Activated T-helper 17 cell treated with anti-CD3 and anti-CD28 coated beads, Interleukin-2, amount 50 U/mL, for 72 hours (primary cell): ENCODE measurements at regions not wholly inside any gene's neighbourhood (a gene's known extent, or its start where the extent isn't known, plus 50 kb on each side); places are given as distances from the start of the nearest gene placed in this dataset.

ENCODE experiments used
- ATAC-seq: fragments of 150-1000 bp; cut with Tn5 transposase; replicated peaks from 2 replicates; pipeline ENCODE4 v1.10.0; 2021; ENCODE audit warnings: mild to moderate bottlenecking, moderate library complexity
- H3K27ac Mint-ChIP-seq: one replicate; pipeline ENCODE4 v1.8.0; 2022; ENCODE audit warnings: mixed read lengths
- H3K27me3 Mint-ChIP-seq: one replicate; pipeline ENCODE4 v1.8.0; 2022; ENCODE audit warnings: mixed read lengths
- H3K36me3 Mint-ChIP-seq: one replicate; pipeline ENCODE4 v1.8.0; 2022; ENCODE audit warnings: low read depth, mild to moderate bottlenecking, mixed read lengths
- H3K4me1 Mint-ChIP-seq: one replicate; pipeline ENCODE4 v1.8.0; 2022; ENCODE audit warnings: mixed read lengths
- H3K4me3 Mint-ChIP-seq: one replicate; pipeline ENCODE4 v1.8.0; 2022; ENCODE audit warnings: mild to moderate bottlenecking, mixed read lengths
- H3K9me3 Mint-ChIP-seq: one replicate; pipeline ENCODE4 v1.8.0; 2022; ENCODE audit warnings: mixed read lengths

DNA sequence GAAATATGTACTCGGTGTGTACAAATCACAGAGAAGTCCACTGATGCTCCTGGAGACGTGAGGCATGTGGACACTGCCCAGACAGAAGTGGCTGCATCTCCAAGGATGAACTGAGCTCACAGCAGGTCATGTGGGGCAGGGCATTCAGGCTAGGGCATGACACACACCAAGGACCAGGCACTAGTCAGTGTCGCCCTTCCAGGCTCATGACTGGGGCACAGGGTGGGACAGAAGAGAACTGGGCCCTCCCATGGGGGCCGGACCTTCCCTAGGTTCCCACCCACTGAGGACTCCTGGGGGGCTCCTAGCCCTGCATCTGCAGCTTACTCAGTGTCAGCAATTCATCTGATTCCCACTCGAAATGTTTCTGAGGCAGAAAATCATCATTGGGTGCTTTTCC is 256.8 kb upstream of the IRX4 start:
- H3K27ac Mint-ChIP-seq = no peak overlapping the region
- H3K36me3 Mint-ChIP-seq = no peaks in the 10 kb centered on the region
- H3K4me1 Mint-ChIP-seq = peaks cover 4% of the 10 kb centered on the region
- no peak for ATAC-seq
- H3K4me3 Mint-ChIP-seq = no peak overlapping the region
- peaks cover 9% of the 10 kb centered on the region for H3K27me3 Mint-ChIP-seq
- peaks cover 3% of the 10 kb centered on the region for H3K9me3 Mint-ChIP-seq

DNA sequence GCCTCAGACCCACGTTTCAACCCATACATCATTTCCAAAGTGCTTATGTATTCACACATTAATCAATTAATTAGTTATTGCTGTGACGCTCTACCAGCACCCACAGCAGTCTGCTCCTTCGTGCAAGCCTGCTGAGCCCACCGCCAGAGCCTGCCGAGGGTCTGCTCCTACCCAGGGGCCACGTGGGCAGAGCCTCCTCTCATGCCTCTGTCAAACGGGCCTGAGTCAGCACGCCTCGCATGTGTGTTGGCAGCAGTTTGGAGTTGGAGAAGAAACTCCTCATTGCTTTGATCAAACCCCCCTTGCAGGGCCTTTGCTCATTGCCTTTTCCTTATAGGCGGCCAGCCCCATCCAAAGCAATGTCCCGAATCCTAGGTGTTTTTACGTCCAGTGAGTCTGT is 256.2 kb upstream of the IRX4 start:
- no peak for ATAC-seq
- Mint-ChIP-seq H3K36me3 (no peaks in the 10 kb centered on the region), H3K9me3 (peaks cover 3% of the 10 kb centered on the region), H3K4me1 (peaks cover 4% of the 10 kb centered on the region), H3K27me3 (peaks cover 9% of the 10 kb centered on the region), H3K27ac (no peak overlapping the region), H3K4me3 (no peak overlapping the region)

DNA sequence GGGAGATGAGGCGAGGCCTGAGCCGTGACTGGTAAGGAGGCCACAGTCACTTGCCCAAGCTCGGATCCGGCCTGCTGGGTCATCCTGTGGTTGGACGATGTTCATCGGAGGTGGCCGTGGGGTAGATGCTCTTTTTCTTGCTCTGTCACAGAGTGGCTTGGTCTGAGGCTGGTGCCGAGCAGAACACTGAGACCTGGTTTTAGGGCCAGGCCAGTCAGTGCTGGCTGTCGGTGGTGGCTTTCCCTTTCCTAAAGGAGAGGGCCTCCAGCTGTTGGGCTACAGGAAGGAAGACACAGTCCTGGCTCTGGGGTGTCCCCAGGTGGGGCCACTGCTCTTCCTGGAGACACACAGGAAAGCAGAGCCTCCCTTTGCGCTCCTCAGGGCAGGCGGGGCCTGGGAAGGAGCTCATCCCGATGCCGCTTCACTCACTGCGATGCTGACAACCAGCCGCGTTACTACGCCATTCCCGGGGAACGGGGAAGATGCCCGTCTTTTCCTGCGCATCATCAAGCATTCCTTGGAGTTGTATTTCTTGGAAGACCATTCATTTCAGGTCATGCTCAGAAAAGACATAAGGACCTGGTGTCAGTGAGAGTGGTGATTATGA is 254.8 kb upstream of the IRX4 start:
- ATAC-seq = no peak
- Mint-ChIP-seq H3K27me3 (peaks cover 14% of the 10 kb centered on the region), H3K9me3 (peaks cover 3% of the 10 kb centered on the region)

DNA sequence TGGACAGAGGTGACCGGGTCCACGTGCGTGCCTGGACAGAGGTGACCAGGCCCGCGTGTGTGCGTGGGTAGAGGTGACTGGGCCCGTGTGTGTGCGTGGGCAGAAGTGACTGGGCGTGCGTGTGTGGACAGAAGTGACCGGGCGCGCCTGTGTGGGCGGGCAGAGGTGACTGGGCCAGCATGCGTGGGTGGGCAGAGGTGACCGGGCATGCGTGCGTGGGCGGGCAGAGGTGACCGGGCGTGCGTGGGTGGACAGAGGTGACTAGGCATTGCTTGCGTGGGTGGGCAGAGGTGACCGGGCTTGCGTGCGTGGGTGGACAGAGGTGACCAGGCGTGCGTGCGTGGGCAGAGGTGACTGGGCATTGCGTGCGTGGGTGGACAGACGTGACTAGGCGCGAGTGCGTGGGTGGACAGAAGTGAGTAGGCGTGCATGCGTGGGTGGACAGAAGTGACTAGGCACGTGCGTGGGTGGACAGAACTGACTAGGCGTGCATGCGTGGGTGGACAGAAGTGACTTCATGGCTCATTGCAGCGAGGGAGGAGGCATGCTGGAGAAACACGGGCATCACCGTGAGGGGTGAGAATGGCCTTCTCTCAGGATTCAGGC is 254.1 kb upstream of the IRX4 start:
- H3K4me1 Mint-ChIP-seq = peaks cover 8% of the 10 kb centered on the region
- peaks cover 13% of the 10 kb centered on the region for H3K27me3 Mint-ChIP-seq
- peaks cover 3% of the 10 kb centered on the region for H3K9me3 Mint-ChIP-seq
- no peak for ATAC-seq
- H3K36me3 Mint-ChIP-seq = no peaks in the 10 kb centered on the region
- H3K27ac Mint-ChIP-seq = no peak overlapping the region
- no peak overlapping the region for H3K4me3 Mint-ChIP-seq

More for the DNA sequence above, 254.8 kb upstream of the IRX4 start:
- H3K36me3 Mint-ChIP-seq = no peaks in the 10 kb centered on the region
- peaks cover 8% of the 10 kb centered on the region for H3K4me1 Mint-ChIP-seq
- H3K4me3 Mint-ChIP-seq = no peak overlapping the region
- no peak overlapping the region for H3K27ac Mint-ChIP-seq

DNA sequence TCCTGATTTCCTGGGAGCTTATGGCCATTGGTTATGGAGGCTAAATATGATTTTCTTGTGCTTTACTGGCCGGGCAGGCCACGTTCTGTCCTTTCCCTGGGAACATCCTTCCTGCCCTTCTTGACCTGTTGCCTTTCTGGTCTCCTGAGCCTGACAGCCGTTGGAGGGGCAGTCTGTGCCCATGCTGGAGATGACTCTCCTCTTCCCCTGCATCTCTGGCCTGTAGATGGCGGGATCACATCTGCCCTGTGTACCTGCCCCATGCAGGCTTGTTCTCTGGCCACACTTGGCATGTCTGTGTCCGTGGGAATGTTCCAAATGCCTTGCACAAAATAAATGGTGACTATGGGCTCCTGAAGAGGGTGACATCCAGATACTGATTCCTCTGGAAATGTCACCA is 253.1 kb upstream of the IRX4 start:
- no peak for ATAC-seq
- no peak overlapping the region for H3K27ac Mint-ChIP-seq
- H3K9me3 Mint-ChIP-seq = peaks cover 3% of the 10 kb centered on the region
- peaks cover 8% of the 10 kb centered on the region for H3K4me1 Mint-ChIP-seq
- no peaks in the 10 kb centered on the region for H3K36me3 Mint-ChIP-seq
- no peak overlapping the region for H3K4me3 Mint-ChIP-seq
- H3K27me3 Mint-ChIP-seq = peaks cover 11% of the 10 kb centered on the region

DNA sequence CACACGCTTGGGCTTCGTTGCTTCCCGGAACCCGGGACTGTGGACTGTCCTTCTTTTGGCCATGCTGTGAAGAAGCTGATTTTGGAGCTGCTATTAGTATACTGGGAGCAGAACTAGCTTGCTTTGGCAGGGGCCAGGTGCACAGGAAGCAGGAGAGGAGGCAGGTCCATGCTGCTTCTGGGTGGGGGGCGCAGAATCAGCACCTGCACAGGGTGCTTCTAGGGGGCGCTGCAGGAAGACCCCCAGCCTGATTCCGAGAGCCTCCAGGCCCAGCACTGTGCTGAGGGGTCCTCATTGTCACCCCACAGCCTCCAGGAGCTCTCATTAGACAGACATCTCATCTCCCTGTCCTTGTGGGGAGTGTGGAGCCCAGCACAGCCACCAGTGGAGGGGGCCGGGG is 252.6 kb upstream of the IRX4 start:
- H3K36me3 Mint-ChIP-seq = no peaks in the 10 kb centered on the region
- no peak overlapping the region for H3K27ac Mint-ChIP-seq
- H3K4me3 Mint-ChIP-seq = no peak overlapping the region
- peaks cover 8% of the 10 kb centered on the region for H3K4me1 Mint-ChIP-seq
- peaks cover 11% of the 10 kb centered on the region for H3K27me3 Mint-ChIP-seq
- no peak for ATAC-seq
- peaks cover 3% of the 10 kb centered on the region for H3K9me3 Mint-ChIP-seq

DNA sequence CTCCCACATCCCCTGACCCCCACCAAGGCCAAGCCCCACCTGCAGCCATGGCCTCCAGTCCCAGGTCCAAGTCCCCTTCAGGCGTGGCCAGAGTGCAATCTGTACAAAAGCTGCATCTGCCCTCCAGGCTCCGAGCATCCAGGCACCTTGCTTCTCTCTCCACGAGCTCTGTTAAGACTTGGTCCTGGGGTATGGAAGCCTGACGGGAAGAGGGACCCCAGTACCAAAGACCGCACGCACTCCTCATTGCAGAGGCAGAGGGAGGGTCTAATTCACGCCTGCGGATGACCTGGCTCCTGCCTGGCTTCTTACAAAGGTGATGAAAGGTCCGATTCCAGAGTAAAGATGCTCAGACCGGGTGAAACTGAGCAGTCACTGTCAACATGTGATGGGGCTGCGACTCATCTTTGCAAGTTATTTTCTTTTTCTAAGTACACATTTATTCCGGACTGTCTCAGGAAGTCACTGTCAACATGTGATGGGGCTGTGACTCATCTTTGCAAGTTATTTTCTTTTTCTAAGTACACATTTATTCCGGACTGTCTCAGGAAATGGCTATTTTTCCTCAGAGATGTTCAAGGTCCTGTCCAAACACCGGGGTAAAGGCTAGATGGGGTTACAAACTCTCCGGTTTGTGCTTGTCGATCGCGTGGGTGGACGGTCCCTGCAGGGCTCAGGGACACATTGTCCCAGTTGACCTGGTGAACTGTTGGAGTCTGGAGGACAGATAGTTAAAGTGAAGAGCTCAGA is 252.0 kb upstream of the IRX4 start:
- Mint-ChIP-seq H3K36me3 (no peaks in the 10 kb centered on the region), H3K27ac (no peak overlapping the region), H3K4me3 (no peak overlapping the region), H3K9me3 (peaks cover 3% of the 10 kb centered on the region), H3K27me3 (peaks cover 11% of the 10 kb centered on the region), H3K4me1 (peaks cover 8% of the 10 kb centered on the region)
- no peak for ATAC-seq

DNA sequence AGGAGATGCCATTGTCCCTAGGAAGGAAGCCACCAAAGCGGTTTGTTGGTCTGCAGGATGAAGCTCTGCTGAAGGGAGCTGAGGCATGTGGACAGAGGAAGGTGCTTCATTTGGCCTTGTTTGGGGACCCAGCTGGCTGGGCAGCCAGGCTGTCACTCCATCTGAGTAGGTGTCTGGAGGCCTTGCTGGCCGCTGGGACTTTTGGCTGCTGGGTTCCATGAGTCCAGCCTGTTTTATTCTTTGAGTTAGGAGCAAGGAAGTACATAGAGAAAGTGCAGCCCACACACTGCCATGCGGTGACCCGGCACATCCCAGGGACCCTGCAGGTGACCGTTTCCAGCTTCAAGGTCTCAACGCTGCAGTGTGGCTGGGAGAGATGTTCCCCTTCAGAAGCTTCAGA is 251.2 kb upstream of the IRX4 start:
- ATAC-seq = no peak
- H3K27ac Mint-ChIP-seq = no peak overlapping the region
- H3K27me3 Mint-ChIP-seq = peaks cover 11% of the 10 kb centered on the region
- H3K4me3 Mint-ChIP-seq = no peak overlapping the region
- H3K9me3 Mint-ChIP-seq = peaks cover 3% of the 10 kb centered on the region
- peaks cover 8% of the 10 kb centered on the region for H3K4me1 Mint-ChIP-seq
- H3K36me3 Mint-ChIP-seq = no peaks in the 10 kb centered on the region

DNA sequence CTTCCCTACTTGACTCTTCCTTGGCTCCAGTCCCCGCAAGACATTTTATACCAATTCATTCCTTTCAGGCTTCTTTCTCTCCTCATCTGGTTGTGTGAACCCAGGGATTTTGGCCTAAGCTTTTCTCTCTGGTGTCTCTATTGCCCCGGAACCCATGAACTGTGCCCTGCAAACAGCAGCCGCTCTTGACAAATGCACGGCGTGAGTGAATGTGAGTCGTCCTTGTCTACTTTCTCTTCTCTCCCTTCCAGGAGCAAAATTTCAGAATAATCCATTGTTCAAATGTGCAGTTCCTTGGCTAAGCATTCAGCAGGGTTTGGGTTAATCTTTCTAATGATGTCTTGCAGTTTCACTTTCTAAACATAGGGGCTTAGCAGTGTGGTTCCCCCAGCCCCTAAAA is 250.4 kb upstream of the IRX4 start:
- Mint-ChIP-seq H3K36me3 (no peaks in the 10 kb centered on the region), H3K4me3 (no peak overlapping the region), H3K27me3 (peaks cover 5% of the 10 kb centered on the region), H3K9me3 (peaks cover 3% of the 10 kb centered on the region), H3K27ac (no peak overlapping the region), H3K4me1 (peaks cover 8% of the 10 kb centered on the region)
- no peak for ATAC-seq

DNA sequence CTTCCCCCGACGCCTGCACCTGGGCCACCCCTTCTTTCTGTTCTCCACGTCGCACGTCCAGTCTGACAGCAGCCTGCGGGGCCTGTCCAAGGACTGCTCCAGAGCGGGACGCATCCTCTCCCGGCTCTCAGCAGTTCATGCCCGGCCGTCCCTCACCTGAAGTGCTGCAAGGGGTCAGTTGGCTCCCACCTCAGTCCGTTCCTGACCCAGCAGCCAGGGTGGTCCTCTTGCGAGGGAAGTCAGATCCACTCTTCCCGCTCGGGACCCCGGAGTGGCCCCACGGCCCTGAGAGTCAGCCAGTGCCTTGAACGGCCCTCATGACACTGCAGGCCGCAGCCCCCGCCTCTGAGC is 249.7 kb upstream of the IRX4 start:
- Mint-ChIP-seq H3K27ac (no peak overlapping the region), H3K36me3 (no peaks in the 10 kb centered on the region), H3K4me3 (no peak overlapping the region), H3K4me1 (peaks cover 8% of the 10 kb centered on the region), H3K27me3 (peaks cover 6% of the 10 kb centered on the region), H3K9me3 (peaks cover 3% of the 10 kb centered on the region)
- ATAC-seq = no peak

DNA sequence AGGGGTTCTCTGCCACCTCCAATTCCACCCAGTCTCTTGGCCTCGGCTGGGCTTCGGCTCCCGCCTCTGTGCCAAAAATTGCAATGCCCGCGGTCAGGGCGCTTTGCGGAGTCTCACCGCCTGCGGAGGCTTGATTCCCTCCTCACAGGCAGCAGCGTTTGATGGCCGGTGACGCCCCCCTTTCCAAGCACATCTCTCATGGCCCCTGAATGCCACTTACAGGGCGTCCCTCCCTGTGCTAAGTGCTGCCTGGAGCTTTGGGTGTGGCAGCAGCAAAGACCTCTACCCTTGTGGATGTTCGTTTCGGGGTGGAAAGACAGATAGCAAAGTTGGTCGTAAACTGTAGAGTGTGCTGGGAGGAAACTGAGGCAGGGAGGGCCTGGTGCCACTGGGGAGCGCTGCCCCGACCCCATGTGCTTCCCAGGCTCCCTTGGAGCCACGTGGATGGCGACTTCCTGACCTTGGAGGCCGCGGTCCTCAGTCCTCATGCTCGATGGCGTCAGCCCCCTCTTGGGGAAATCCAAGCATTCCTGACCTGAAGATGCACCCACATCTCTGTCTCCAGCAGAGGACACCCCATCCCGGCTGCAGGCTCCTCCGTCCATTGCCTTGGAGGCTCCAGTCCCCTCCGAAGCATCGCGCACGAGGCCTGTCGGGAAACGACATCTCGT is 249.2 kb upstream of the IRX4 start:
- Mint-ChIP-seq H3K4me1 (peaks cover 8% of the 10 kb centered on the region), H3K27ac (no peak overlapping the region), H3K36me3 (no peaks in the 10 kb centered on the region), H3K4me3 (no peak overlapping the region), H3K9me3 (peaks cover 3% of the 10 kb centered on the region), H3K27me3 (peaks cover 11% of the 10 kb centered on the region)
- no peak for ATAC-seq

DNA sequence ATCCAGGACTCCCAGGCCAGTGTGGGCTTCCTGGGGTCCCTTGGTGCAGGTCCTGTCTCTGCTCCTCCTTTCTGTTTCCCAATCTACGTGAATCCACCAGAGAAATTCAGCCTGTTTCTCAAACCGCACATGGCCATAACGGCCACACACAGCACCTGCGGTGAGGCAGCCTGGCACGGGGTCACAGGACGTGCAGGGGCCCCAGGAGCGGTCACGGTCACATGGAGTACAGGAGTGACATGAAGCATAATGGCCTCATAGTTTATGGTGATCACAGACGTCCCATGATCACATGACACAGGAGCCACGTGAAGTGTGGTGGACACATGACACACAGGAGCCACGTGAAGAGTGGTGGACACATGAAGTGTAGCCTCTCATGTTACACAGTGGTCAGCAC is 248.5 kb upstream of the IRX4 start:
- no peak for ATAC-seq
- H3K9me3 Mint-ChIP-seq = no peaks in the 10 kb centered on the region
- H3K36me3 Mint-ChIP-seq = no peaks in the 10 kb centered on the region
- no peak overlapping the region for H3K4me3 Mint-ChIP-seq
- no peak overlapping the region for H3K27ac Mint-ChIP-seq
- H3K27me3 Mint-ChIP-seq = peaks cover 13% of the 10 kb centered on the region
- peaks cover 4% of the 10 kb centered on the region for H3K4me1 Mint-ChIP-seq

DNA sequence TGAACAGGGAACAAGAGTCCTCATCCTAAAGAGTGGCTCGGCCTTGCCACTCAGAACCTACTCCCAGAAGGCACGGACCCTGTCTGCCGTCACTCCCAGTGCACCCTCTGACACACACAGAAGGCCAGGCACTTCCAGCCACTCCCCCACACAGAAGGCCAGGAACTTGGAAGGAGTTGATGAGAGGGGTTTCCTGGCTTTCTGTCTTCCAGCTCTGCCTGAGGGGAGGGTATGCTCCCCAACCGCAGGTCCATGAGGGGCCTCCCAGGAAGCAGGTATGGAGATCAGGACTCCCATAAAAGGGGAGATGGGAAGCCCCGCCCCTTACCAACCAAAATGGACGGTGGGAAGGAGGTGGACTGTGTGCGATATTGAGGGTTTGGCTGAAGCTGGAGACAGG is 247.6 kb upstream of the IRX4 start:
- no peaks in the 10 kb centered on the region for H3K36me3 Mint-ChIP-seq
- no peak overlapping the region for H3K4me3 Mint-ChIP-seq
- peaks cover 4% of the 10 kb centered on the region for H3K4me1 Mint-ChIP-seq
- no peak overlapping the region for H3K27ac Mint-ChIP-seq
- no peak for ATAC-seq
- H3K27me3 Mint-ChIP-seq = peaks cover 20% of the 10 kb centered on the region
- no peaks in the 10 kb centered on the region for H3K9me3 Mint-ChIP-seq

DNA sequence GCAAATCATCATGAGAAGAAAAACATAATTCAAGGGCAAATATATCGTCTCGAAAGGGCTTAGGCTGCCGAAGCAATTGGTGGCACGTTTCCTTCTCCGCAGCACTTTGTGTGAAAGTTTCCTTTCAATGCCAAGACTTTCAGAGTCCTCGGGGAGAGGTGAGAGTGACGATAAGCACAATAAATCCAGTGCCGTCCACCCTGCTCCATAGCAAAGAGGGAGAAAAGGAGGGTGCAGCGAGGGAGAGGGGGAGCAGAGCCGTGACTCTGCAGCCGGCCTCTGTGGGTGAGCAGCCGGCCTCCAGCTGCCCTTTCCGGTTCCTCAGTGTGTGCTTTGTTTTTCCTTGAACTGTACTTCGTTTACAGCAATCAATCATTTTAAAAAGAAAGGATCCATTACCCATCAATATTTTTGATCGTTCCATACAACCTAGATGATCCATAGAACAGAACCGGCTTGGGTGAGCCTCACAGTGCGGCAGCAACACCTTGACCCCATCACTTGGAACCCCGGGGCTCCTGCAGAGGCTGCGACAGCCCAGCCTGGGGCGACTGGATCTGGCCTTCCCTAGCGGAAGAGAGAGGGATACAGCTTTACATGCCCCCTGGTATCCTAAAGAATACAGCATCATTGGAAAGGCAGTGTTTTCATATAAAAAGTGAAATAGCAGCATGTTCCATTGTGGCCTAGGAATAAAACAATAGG is 247.0 kb upstream of the IRX4 start:
- no peaks in the 10 kb centered on the region for H3K36me3 Mint-ChIP-seq
- H3K27me3 Mint-ChIP-seq = peaks cover 27% of the 10 kb centered on the region
- H3K9me3 Mint-ChIP-seq = no peaks in the 10 kb centered on the region
- H3K27ac Mint-ChIP-seq = no peak overlapping the region
- no peak for ATAC-seq
- H3K4me3 Mint-ChIP-seq = no peak overlapping the region
- H3K4me1 Mint-ChIP-seq = peaks cover 4% of the 10 kb centered on the region
